ENCODE measurements at regions not wholly inside any gene's neighbourhood (a gene's known extent, or its start where the extent isn't known, plus 50 kb on each side); places are given as distances from the start of the nearest gene placed in this dataset.

- Histone ChIP-seq H3K27me3 (ENCODE audit: control insufficient read depth in 2 of 2, insufficient read depth in 2 of 2, low read length in 2 of 2) (no peaks in the 10 kb centered on the region), H3K9me3 (ENCODE audit: control insufficient read depth in 2 of 2, low read length in 2 of 2) (no peaks in the 10 kb centered on the region), H3K4me1 (ENCODE audit: control insufficient read depth in 2 of 2, insufficient read depth in 2 of 2, low read length in 2 of 2) (no peaks in the 10 kb centered on the region), H3K36me3 (ENCODE audit: control insufficient read depth in 2 of 2, insufficient read depth in 2 of 2, low read length in 2 of 2) (no peaks in the 10 kb centered on the region), H3K9ac (ENCODE audit: low read depth in 1 of 2, low read length in 2 of 2) (no peak overlapping the region), H3K4me3 (ENCODE audit: low read length in 2 of 2) (no peak overlapping the region), H3K27ac (ENCODE audit: low read depth in 2 of 2, low read length in 2 of 2) (no peak overlapping the region)
These were observed 297.6 kb downstream of the BRINP1 start for GRCh38 chr9:119071636-119072035.

GRCh38 chr9:119074017-119074416, 295.2 kb downstream of the BRINP1 start:
- H3K27me3 ChIP-seq (ENCODE audit: control insufficient read depth in 2 of 2, insufficient read depth in 2 of 2, low read length in 2 of 2) = no peaks in the 10 kb centered on the region
- H3K9ac ChIP-seq (ENCODE audit: low read depth in 1 of 2, low read length in 2 of 2) = no peak overlapping the region
- no peaks in the 10 kb centered on the region for H3K4me1 ChIP-seq (ENCODE audit: control insufficient read depth in 2 of 2, insufficient read depth in 2 of 2, low read length in 2 of 2)
- no peaks in the 10 kb centered on the region for H3K9me3 ChIP-seq (ENCODE audit: control insufficient read depth in 2 of 2, low read length in 2 of 2)
- no peak overlapping the region for H3K27ac ChIP-seq (ENCODE audit: low read depth in 2 of 2, low read length in 2 of 2)
- no peak overlapping the region for H3K4me3 ChIP-seq (ENCODE audit: low read length in 2 of 2)
- no peaks in the 10 kb centered on the region for H3K36me3 ChIP-seq (ENCODE audit: control insufficient read depth in 2 of 2, insufficient read depth in 2 of 2, low read length in 2 of 2)

GRCh38 chr9:119078015-119078414, 291.2 kb downstream of the BRINP1 start:
- H3K27ac ChIP-seq (ENCODE audit: low read depth in 2 of 2, low read length in 2 of 2) = no peak overlapping the region
- H3K4me3 ChIP-seq (ENCODE audit: low read length in 2 of 2) = no peak overlapping the region
- H3K27me3 ChIP-seq (ENCODE audit: control insufficient read depth in 2 of 2, insufficient read depth in 2 of 2, low read length in 2 of 2) = no peaks in the 10 kb centered on the region
- no peak overlapping the region for H3K9ac ChIP-seq (ENCODE audit: low read depth in 1 of 2, low read length in 2 of 2)
- H3K4me1 ChIP-seq (ENCODE audit: control insufficient read depth in 2 of 2, insufficient read depth in 2 of 2, low read length in 2 of 2) = no peaks in the 10 kb centered on the region
- H3K36me3 ChIP-seq (ENCODE audit: control insufficient read depth in 2 of 2, insufficient read depth in 2 of 2, low read length in 2 of 2) = no peaks in the 10 kb centered on the region
- no peaks in the 10 kb centered on the region for H3K9me3 ChIP-seq (ENCODE audit: control insufficient read depth in 2 of 2, low read length in 2 of 2)

GRCh38 chr9:119083673-119084072, 285.6 kb downstream of the BRINP1 start:
- H3K9ac ChIP-seq (ENCODE audit: low read depth in 1 of 2, low read length in 2 of 2) = no peak overlapping the region
- H3K27ac ChIP-seq (ENCODE audit: low read depth in 2 of 2, low read length in 2 of 2) = no peak overlapping the region
- no peaks in the 10 kb centered on the region for H3K36me3 ChIP-seq (ENCODE audit: control insufficient read depth in 2 of 2, insufficient read depth in 2 of 2, low read length in 2 of 2)
- H3K4me3 ChIP-seq (ENCODE audit: low read length in 2 of 2) = no peak overlapping the region
- no peaks in the 10 kb centered on the region for H3K9me3 ChIP-seq (ENCODE audit: control insufficient read depth in 2 of 2, low read length in 2 of 2)
- H3K4me1 ChIP-seq (ENCODE audit: control insufficient read depth in 2 of 2, insufficient read depth in 2 of 2, low read length in 2 of 2) = no peaks in the 10 kb centered on the region
- H3K27me3 ChIP-seq (ENCODE audit: control insufficient read depth in 2 of 2, insufficient read depth in 2 of 2, low read length in 2 of 2) = no peaks in the 10 kb centered on the region

- no peaks in the 10 kb centered on the region for H3K4me1 ChIP-seq (ENCODE audit: control insufficient read depth in 2 of 2, insufficient read depth in 2 of 2, low read length in 2 of 2)
- no peaks in the 10 kb centered on the region for H3K9me3 ChIP-seq (ENCODE audit: control insufficient read depth in 2 of 2, low read length in 2 of 2)
- H3K4me3 ChIP-seq (ENCODE audit: low read length in 2 of 2) = no peak overlapping the region
- H3K9ac ChIP-seq (ENCODE audit: low read depth in 1 of 2, low read length in 2 of 2) = no peak overlapping the region
- H3K27me3 ChIP-seq (ENCODE audit: control insufficient read depth in 2 of 2, insufficient read depth in 2 of 2, low read length in 2 of 2) = no peaks in the 10 kb centered on the region
- no peaks in the 10 kb centered on the region for H3K36me3 ChIP-seq (ENCODE audit: control insufficient read depth in 2 of 2, insufficient read depth in 2 of 2, low read length in 2 of 2)
- no peak overlapping the region for H3K27ac ChIP-seq (ENCODE audit: low read depth in 2 of 2, low read length in 2 of 2)
These were observed 282.6 kb downstream of the BRINP1 start for GRCh38 chr9:119086590-119086989.

- no peaks in the 10 kb centered on the region for H3K27me3 ChIP-seq (ENCODE audit: control insufficient read depth in 2 of 2, insufficient read depth in 2 of 2, low read length in 2 of 2)
- no peaks in the 10 kb centered on the region for H3K4me1 ChIP-seq (ENCODE audit: control insufficient read depth in 2 of 2, insufficient read depth in 2 of 2, low read length in 2 of 2)
- no peaks in the 10 kb centered on the region for H3K9me3 ChIP-seq (ENCODE audit: control insufficient read depth in 2 of 2, low read length in 2 of 2)
- H3K4me3 ChIP-seq (ENCODE audit: low read length in 2 of 2) = no peak overlapping the region
- no peak overlapping the region for H3K9ac ChIP-seq (ENCODE audit: low read depth in 1 of 2, low read length in 2 of 2)
- no peaks in the 10 kb centered on the region for H3K36me3 ChIP-seq (ENCODE audit: control insufficient read depth in 2 of 2, insufficient read depth in 2 of 2, low read length in 2 of 2)
- H3K27ac ChIP-seq (ENCODE audit: low read depth in 2 of 2, low read length in 2 of 2) = no peak overlapping the region
These were observed 281.2 kb downstream of the BRINP1 start for GRCh38 chr9:119088002-119088547.

- no peaks in the 10 kb centered on the region for H3K27me3 ChIP-seq (ENCODE audit: control insufficient read depth in 2 of 2, insufficient read depth in 2 of 2, low read length in 2 of 2)
- no peaks in the 10 kb centered on the region for H3K4me1 ChIP-seq (ENCODE audit: control insufficient read depth in 2 of 2, insufficient read depth in 2 of 2, low read length in 2 of 2)
- H3K4me3 ChIP-seq (ENCODE audit: low read length in 2 of 2) = no peak overlapping the region
- no peak overlapping the region for H3K9ac ChIP-seq (ENCODE audit: low read depth in 1 of 2, low read length in 2 of 2)
- H3K9me3 ChIP-seq (ENCODE audit: control insufficient read depth in 2 of 2, low read length in 2 of 2) = no peaks in the 10 kb centered on the region
- H3K36me3 ChIP-seq (ENCODE audit: control insufficient read depth in 2 of 2, insufficient read depth in 2 of 2, low read length in 2 of 2) = no peaks in the 10 kb centered on the region
- no peak overlapping the region for H3K27ac ChIP-seq (ENCODE audit: low read depth in 2 of 2, low read length in 2 of 2)
These were observed 278.2 kb downstream of the BRINP1 start for GRCh38 chr9:119091074-119091473.

- no peak overlapping the region for H3K9ac ChIP-seq (ENCODE audit: low read depth in 1 of 2, low read length in 2 of 2)
These were observed 277.1 kb downstream of the BRINP1 start for GRCh38 chr9:119092125-119092524.

GRCh38 chr9:119094086-119094485, 275.1 kb downstream of the BRINP1 start:
- Histone ChIP-seq H3K9me3 (ENCODE audit: control insufficient read depth in 2 of 2, low read length in 2 of 2) (no peaks in the 10 kb centered on the region), H3K36me3 (ENCODE audit: control insufficient read depth in 2 of 2, insufficient read depth in 2 of 2, low read length in 2 of 2) (no peaks in the 10 kb centered on the region), H3K4me3 (ENCODE audit: low read length in 2 of 2) (no peak overlapping the region), H3K9ac (ENCODE audit: low read depth in 1 of 2, low read length in 2 of 2) (no peak overlapping the region), H3K4me1 (ENCODE audit: control insufficient read depth in 2 of 2, insufficient read depth in 2 of 2, low read length in 2 of 2) (no peaks in the 10 kb centered on the region), H3K27ac (ENCODE audit: low read depth in 2 of 2, low read length in 2 of 2) (no peak overlapping the region), H3K27me3 (ENCODE audit: control insufficient read depth in 2 of 2, insufficient read depth in 2 of 2, low read length in 2 of 2) (no peaks in the 10 kb centered on the region)

More at GRCh38 chr9:119092125-119092524, 277.1 kb downstream of the BRINP1 start:
- Histone ChIP-seq H3K9me3 (ENCODE audit: control insufficient read depth in 2 of 2, low read length in 2 of 2) (no peaks in the 10 kb centered on the region), H3K27me3 (ENCODE audit: control insufficient read depth in 2 of 2, insufficient read depth in 2 of 2, low read length in 2 of 2) (no peaks in the 10 kb centered on the region), H3K27ac (ENCODE audit: low read depth in 2 of 2, low read length in 2 of 2) (no peak overlapping the region), H3K4me1 (ENCODE audit: control insufficient read depth in 2 of 2, insufficient read depth in 2 of 2, low read length in 2 of 2) (no peaks in the 10 kb centered on the region), H3K36me3 (ENCODE audit: control insufficient read depth in 2 of 2, insufficient read depth in 2 of 2, low read length in 2 of 2) (no peaks in the 10 kb centered on the region), H3K4me3 (ENCODE audit: low read length in 2 of 2) (no peak overlapping the region)

GRCh38 chr9:119095072-119095471, 274.2 kb downstream of the BRINP1 start:
- H3K9me3 ChIP-seq (ENCODE audit: control insufficient read depth in 2 of 2, low read length in 2 of 2) = no peaks in the 10 kb centered on the region
- no peaks in the 10 kb centered on the region for H3K36me3 ChIP-seq (ENCODE audit: control insufficient read depth in 2 of 2, insufficient read depth in 2 of 2, low read length in 2 of 2)
- no peak overlapping the region for H3K4me3 ChIP-seq (ENCODE audit: low read length in 2 of 2)
- no peak overlapping the region for H3K27ac ChIP-seq (ENCODE audit: low read depth in 2 of 2, low read length in 2 of 2)
- H3K27me3 ChIP-seq (ENCODE audit: control insufficient read depth in 2 of 2, insufficient read depth in 2 of 2, low read length in 2 of 2) = no peaks in the 10 kb centered on the region
- no peak overlapping the region for H3K9ac ChIP-seq (ENCODE audit: low read depth in 1 of 2, low read length in 2 of 2)
- no peaks in the 10 kb centered on the region for H3K4me1 ChIP-seq (ENCODE audit: control insufficient read depth in 2 of 2, insufficient read depth in 2 of 2, low read length in 2 of 2)

GRCh38 chr9:119101048-119101447, 268.2 kb downstream of the BRINP1 start:
- no peak overlapping the region for H3K4me3 ChIP-seq (ENCODE audit: low read length in 2 of 2)

More at GRCh38 chr9:119101048-119101447, 268.2 kb downstream of the BRINP1 start:
- no peak overlapping the region for H3K9ac ChIP-seq (ENCODE audit: low read depth in 1 of 2, low read length in 2 of 2)
- no peaks in the 10 kb centered on the region for H3K36me3 ChIP-seq (ENCODE audit: control insufficient read depth in 2 of 2, insufficient read depth in 2 of 2, low read length in 2 of 2)
- H3K27ac ChIP-seq (ENCODE audit: low read depth in 2 of 2, low read length in 2 of 2) = no peak overlapping the region
- H3K4me1 ChIP-seq (ENCODE audit: control insufficient read depth in 2 of 2, insufficient read depth in 2 of 2, low read length in 2 of 2) = no peaks in the 10 kb centered on the region
- H3K9me3 ChIP-seq (ENCODE audit: control insufficient read depth in 2 of 2, low read length in 2 of 2) = no peaks in the 10 kb centered on the region
- H3K27me3 ChIP-seq (ENCODE audit: control insufficient read depth in 2 of 2, insufficient read depth in 2 of 2, low read length in 2 of 2) = no peaks in the 10 kb centered on the region
